ENCODE measurements at regions not wholly inside any gene's neighbourhood (a gene's known extent, or its start where the extent isn't known, plus 50 kb on each side); places are given as distances from the start of the nearest gene placed in this dataset.

DNA sequence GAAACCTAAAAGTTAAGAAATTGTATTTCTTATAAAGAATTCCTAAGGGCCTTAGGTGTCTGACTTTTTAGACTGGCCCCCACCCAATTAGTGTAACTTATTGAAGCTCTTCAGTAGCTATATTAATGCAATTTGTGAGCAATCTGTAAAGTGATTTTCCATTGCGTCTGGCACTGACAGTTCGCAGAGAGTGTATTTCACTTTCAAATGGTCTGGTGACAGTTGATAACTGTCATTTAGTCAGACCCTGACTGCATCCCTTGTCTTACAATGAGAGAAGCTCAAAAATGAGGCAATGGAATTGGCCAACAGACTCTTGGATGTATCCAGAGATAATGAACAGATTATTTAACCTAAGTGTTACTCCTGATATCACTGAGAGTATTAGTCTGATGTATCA is 351.8 kb downstream of the FRK start:
- TF ChIP-seq, protein P1, sequence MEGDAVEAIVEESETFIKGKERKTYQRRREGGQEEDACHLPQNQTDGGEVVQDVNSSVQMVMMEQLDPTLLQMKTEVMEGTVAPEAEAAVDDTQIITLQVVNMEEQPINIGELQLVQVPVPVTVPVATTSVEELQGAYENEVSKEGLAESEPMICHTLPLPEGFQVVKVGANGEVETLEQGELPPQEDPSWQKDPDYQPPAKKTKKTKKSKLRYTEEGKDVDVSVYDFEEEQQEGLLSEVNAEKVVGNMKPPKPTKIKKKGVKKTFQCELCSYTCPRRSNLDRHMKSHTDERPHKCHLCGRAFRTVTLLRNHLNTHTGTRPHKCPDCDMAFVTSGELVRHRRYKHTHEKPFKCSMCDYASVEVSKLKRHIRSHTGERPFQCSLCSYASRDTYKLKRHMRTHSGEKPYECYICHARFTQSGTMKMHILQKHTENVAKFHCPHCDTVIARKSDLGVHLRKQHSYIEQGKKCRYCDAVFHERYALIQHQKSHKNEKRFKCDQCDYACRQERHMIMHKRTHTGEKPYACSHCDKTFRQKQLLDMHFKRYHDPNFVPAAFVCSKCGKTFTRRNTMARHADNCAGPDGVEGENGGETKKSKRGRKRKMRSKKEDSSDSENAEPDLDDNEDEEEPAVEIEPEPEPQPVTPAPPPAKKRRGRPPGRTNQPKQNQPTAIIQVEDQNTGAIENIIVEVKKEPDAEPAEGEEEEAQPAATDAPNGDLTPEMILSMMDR (IDR thresholded peaks at IDR 0.05 in 8 of 11, conservative IDR thresholded peaks at IDR 0.05 in 3 of 11) = no peak
- TF ChIP-seq POLR2AphosphoS5 (IDR thresholded peaks at IDR 0.05) = no peak
- no peak for TF ChIP-seq POLR2A (IDR thresholded peaks at IDR 0.05)
